ENCODE measurements at regions not wholly inside any gene's neighbourhood (a gene's known extent, or its start where the extent isn't known, plus 50 kb on each side); places are given as distances from the start of the nearest gene placed in this dataset.
"Not testable (repeated sequence)": the region's sequence is repeated elsewhere in the genome, so short reads cannot be mapped to it uniquely, and the experiment has no call there.

- DNase-seq (ENCODE audit: low read depth, low spot score) = no peak
These were observed 165.7 kb upstream of the PLSCR5 start for GRCh38 chr3:146770881-146771280.

GRCh38 chr3:146770301-146770700 lies 165.2 kb upstream of the PLSCR5 start:
- no peak for DNase-seq (ENCODE audit: low read depth, low spot score)

- DNase-seq (ENCODE audit: low read depth, low spot score) = no peak
These were observed 152.6 kb upstream of the PLSCR5 start for GRCh38 chr3:146757759-146758158.

GRCh38 chr3:146750196-146750595 lies 145.1 kb upstream of the PLSCR5 start:
- no peak for DNase-seq (ENCODE audit: low read depth, low spot score)

GRCh38 chr3:146747928-146748327 lies 142.8 kb upstream of the PLSCR5 start:
- no peak for DNase-seq (ENCODE audit: low read depth, low spot score)

GRCh38 chr3:146747051-146747450 lies 141.9 kb upstream of the PLSCR5 start:
- no peak for DNase-seq (ENCODE audit: low read depth, low spot score)

- DNase-seq (ENCODE audit: low read depth, low spot score) = no peak
These were observed 141.0 kb upstream of the PLSCR5 start for GRCh38 chr3:146746190-146746589.

GRCh38 chr3:146739203-146739671 lies 134.1 kb upstream of the PLSCR5 start:
- no peak for DNase-seq (ENCODE audit: low read depth, low spot score)

- no peak for DNase-seq (ENCODE audit: low read depth, low spot score)
These were observed 127.2 kb upstream of the PLSCR5 start for GRCh38 chr3:146732325-146732724.

GRCh38 chr3:146715170-146715569 lies 110.0 kb upstream of the PLSCR5 start:
- no peak for DNase-seq (ENCODE audit: low read depth, low spot score)

GRCh38 chr3:146712806-146713205 lies 107.7 kb upstream of the PLSCR5 start:
- DNase-seq (ENCODE audit: low read depth, low spot score) = no peak

- DNase-seq (ENCODE audit: low read depth, low spot score) = no peak
These were observed 104.8 kb upstream of the PLSCR5 start for GRCh38 chr3:146709969-146710368.

GRCh38 chr3:146705225-146705624 lies 100.1 kb upstream of the PLSCR5 start:
- DNase-seq (ENCODE audit: low read depth, low spot score) = no peak

- DNase-seq (ENCODE audit: low read depth, low spot score) = no peak
These were observed 97.1 kb upstream of the PLSCR5 start for GRCh38 chr3:146702237-146702636.

- DNase-seq (ENCODE audit: low read depth, low spot score) = no peak
These were observed 96.1 kb upstream of the PLSCR5 start for GRCh38 chr3:146701246-146701645.

- DNase-seq (ENCODE audit: low read depth, low spot score) = not testable (repeated sequence)
These were observed 94.9 kb upstream of the PLSCR5 start for GRCh38 chr3:146700025-146700424.

GRCh38 chr3:146692254-146692653 lies 87.1 kb upstream of the PLSCR5 start:
- DNase-seq (ENCODE audit: low read depth, low spot score) = no peak

- DNase-seq (ENCODE audit: low read depth, low spot score) = no peak
These were observed 80.1 kb upstream of the PLSCR5 start for GRCh38 chr3:146685050-146685814.

GRCh38 chr3:146682171-146682570 lies 77.0 kb upstream of the PLSCR5 start:
- no peak for DNase-seq (ENCODE audit: low read depth, low spot score)

- no peak for DNase-seq (ENCODE audit: low read depth, low spot score)
These were observed 75.5 kb upstream of the PLSCR5 start for GRCh38 chr3:146680617-146681016.

- DNase-seq (ENCODE audit: low read depth, low spot score) = no peak
These were observed 74.8 kb upstream of the PLSCR5 start for GRCh38 chr3:146679995-146680394.

GRCh38 chr3:146679191-146679590 lies 74.0 kb upstream of the PLSCR5 start:
- DNase-seq (ENCODE audit: low read depth, low spot score) = no peak

GRCh38 chr3:146672941-146673340 lies 67.8 kb upstream of the PLSCR5 start:
- DNase-seq (ENCODE audit: low read depth, low spot score) = no peak

- DNase-seq (ENCODE audit: low read depth, low spot score) = peak; percentile 59
These were observed 59.3 kb upstream of the PLSCR5 start for GRCh38 chr3:146664403-146664802.

Measured in ELF-1 (cell line).